Nephron (organoid): ENCODE measurements at regions not wholly inside any gene's neighbourhood (a gene's known extent, or its start where the extent isn't known, plus 50 kb on each side); places are given as distances from the start of the nearest gene placed in this dataset.
A peak's percentile ranks its signal among the peaks of the same experiment; 100 is the strongest.
"Not testable (repeated sequence)": the region's sequence is repeated elsewhere in the genome, so short reads cannot be mapped to it uniquely, and the experiment has no call there.

Experiments used
- H3K27ac Mint-ChIP-seq, 3 experiments: 2 replicates each; pipeline ENCODE4 v1.8.0; 2020; ENCODE audit warnings: mixed read lengths in 3 of 3, mild to moderate bottlenecking in 2 of 3, moderate library complexity in 1 of 3
- H3K27me3 Mint-ChIP-seq: 2 replicates; pipeline ENCODE4 v1.8.0; 2021; ENCODE audit warnings: low read depth, mild to moderate bottlenecking, moderate library complexity, mixed read lengths
- H3K36me3 Mint-ChIP-seq: 2 replicates; pipeline ENCODE4 v1.8.0; 2020; ENCODE audit warnings: low read depth, mixed read lengths
- H3K4me1 Mint-ChIP-seq: 2 replicates; pipeline ENCODE4 v1.8.0; 2020; ENCODE audit warnings: mixed read lengths
- H3K4me3 Mint-ChIP-seq, 3 experiments: 2 replicates each; pipeline ENCODE4 v1.8.0; 2020; ENCODE audit warnings: mild to moderate bottlenecking in 3 of 3, mixed read lengths in 3 of 3, moderate library complexity in 2 of 3
- H3K9me3 Mint-ChIP-seq: 2 replicates; pipeline ENCODE4 v1.8.0; 2020; ENCODE audit warnings: mixed read lengths
- TF ChIP-seq, protein P1 (sequence below), 3 experiments: fragments of 200-600 bp; sonication (generic); IDR thresholded peaks; one replicate each; pipeline ENCODE4 v1.5.0; 2021; ENCODE audit warnings: antibody characterized with exemption in 3 of 3; ENCODE audit not compliant: unreplicated experiment in 3 of 3

DNA sequence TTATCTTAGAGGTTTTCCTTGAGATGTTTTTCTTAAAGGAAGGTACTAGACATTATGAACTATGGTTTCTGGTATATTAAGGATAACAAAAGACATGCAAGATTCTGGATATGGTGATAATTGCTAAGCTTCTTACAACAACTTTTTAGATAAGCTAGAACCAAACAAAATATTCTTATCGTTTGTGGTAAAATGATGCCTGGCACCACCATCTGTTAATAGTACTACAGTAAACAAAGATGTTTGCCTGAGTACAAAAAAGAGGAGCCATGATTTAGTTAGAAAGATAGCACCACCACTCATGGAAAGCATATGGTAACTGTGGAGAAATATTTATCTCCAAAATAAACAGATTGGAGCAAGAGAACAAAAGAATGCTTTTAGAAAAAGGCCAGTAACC, 747.3 kb downstream of the COL12A1 start:
- Mint-ChIP-seq H3K4me1 (no peaks in the 10 kb centered on the region), H3K4me3 (no peak overlapping the region), H3K27me3 (no peaks in the 10 kb centered on the region), H3K27ac (no peak overlapping the region), H3K9me3 (peaks cover 14% of the 10 kb centered on the region), H3K36me3 (no peaks in the 10 kb centered on the region)
- TF ChIP-seq, protein P1, sequence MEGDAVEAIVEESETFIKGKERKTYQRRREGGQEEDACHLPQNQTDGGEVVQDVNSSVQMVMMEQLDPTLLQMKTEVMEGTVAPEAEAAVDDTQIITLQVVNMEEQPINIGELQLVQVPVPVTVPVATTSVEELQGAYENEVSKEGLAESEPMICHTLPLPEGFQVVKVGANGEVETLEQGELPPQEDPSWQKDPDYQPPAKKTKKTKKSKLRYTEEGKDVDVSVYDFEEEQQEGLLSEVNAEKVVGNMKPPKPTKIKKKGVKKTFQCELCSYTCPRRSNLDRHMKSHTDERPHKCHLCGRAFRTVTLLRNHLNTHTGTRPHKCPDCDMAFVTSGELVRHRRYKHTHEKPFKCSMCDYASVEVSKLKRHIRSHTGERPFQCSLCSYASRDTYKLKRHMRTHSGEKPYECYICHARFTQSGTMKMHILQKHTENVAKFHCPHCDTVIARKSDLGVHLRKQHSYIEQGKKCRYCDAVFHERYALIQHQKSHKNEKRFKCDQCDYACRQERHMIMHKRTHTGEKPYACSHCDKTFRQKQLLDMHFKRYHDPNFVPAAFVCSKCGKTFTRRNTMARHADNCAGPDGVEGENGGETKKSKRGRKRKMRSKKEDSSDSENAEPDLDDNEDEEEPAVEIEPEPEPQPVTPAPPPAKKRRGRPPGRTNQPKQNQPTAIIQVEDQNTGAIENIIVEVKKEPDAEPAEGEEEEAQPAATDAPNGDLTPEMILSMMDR (IDR thresholded peaks at IDR 0.05; ENCODE audit: unreplicated experiment in 3 of 3), result no peak

DNA sequence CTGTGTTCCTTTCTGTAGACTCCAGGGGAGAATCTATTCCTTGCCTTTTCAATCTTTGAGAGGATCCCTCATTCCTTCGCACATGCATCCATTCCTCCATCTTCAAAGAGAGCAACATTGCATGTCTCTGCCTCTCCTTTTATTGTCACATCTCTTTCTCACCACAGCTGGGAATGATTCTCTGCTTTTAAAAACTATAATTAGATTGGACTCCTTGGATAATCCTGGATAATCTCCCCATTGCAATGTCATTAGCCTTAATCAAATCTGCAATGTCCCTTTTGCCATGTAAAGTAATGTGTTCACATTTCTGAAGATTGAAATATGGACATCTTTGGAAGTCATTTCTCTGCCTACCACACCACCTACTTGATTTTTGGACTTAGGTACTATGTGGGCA, 750.1 kb downstream of the COL12A1 start:
- Mint-ChIP-seq H3K4me1 (no peaks in the 10 kb centered on the region), H3K27me3 (no peaks in the 10 kb centered on the region), H3K27ac (no peak overlapping the region), H3K36me3 (no peaks in the 10 kb centered on the region), H3K9me3 (peaks cover under 1% of the 10 kb centered on the region), H3K4me3 (no peak overlapping the region)
- TF ChIP-seq, protein P1 (IDR thresholded peaks at IDR 0.05; ENCODE audit: unreplicated experiment in 3 of 3), result no peak

DNA sequence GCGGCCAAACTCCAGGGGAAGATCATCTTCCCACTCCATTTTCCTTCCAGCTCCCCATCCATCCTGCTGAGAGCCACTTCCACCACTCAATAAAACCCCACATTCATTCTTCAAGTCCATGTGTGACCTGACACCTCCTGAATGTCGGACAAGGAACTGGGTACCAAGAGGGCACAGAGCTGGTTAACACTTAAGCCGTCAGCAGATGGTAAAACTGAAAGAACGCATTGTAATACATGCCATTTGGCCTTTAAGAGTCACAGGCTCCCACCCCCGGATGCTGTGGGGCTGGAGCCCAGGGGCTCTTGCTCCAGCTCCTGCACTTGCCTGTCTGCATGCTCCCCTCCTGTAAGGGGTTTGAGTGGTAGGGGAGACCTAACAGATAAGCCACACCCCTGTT, 753.9 kb downstream of the COL12A1 start:
- TF ChIP-seq, protein P1 (IDR thresholded peaks at IDR 0.05; ENCODE audit: unreplicated experiment in 3 of 3), result no peak
- Mint-ChIP-seq H3K27me3 (no peaks in the 10 kb centered on the region), H3K4me3 (no peak overlapping the region), H3K9me3 (no peaks in the 10 kb centered on the region), H3K4me1 (no peaks in the 10 kb centered on the region), H3K36me3 (no peaks in the 10 kb centered on the region), H3K27ac (no peak overlapping the region)

DNA sequence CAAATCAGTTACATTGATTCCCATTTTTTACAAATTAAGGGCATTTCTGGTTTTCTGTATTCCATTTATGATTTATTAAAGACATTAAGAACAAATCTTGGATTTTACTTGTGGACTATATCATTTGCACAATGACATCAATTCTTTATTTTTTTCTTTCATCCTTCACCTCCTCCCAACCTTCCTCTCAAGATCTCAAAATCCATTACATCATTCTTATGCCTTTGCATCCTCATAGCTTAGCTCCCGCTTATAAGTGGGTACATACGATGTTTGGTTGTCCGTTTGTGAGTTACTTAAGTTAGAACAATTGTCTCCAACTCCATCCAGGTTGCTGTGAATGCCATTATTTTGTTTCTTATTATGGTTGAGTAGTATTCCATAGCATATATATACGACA, 752.8 kb downstream of the CD109 start:
- Mint-ChIP-seq H3K9me3 (no peaks in the 10 kb centered on the region), H3K27ac (no peak overlapping the region), H3K4me1 (no peaks in the 10 kb centered on the region), H3K4me3 (no peak overlapping the region), H3K27me3 (no peaks in the 10 kb centered on the region), H3K36me3 (no peaks in the 10 kb centered on the region)
- TF ChIP-seq, protein P1 (IDR thresholded peaks at IDR 0.05; ENCODE audit: unreplicated experiment in 3 of 3), result no peak

DNA sequence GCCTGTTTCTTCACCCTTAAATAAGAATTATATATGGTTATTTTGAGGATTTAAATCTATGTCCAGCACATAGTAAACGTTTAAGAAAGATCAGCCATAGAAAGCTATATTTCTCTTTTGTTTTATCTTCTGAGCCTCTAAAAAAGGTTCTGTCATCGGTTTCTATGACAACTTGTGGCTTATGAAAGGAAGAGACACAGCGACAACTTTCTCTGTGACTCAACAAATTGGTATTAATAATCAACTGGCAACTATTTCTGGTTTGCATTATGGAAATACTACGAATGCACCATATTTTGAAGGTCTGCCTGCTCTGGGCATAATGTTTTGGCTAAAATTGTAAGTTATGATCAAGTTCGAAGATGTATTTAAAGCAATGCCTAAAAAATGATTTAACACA, 751.0 kb downstream of the CD109 start:
- H3K36me3 Mint-ChIP-seq, result no peaks in the 10 kb centered on the region
- TF ChIP-seq, protein P1 (IDR thresholded peaks at IDR 0.05; ENCODE audit: unreplicated experiment in 3 of 3), result no peak
- no peaks in the 10 kb centered on the region for H3K27me3 Mint-ChIP-seq
- no peaks in the 10 kb centered on the region for H3K4me1 Mint-ChIP-seq
- H3K9me3 Mint-ChIP-seq, result no peaks in the 10 kb centered on the region
- H3K27ac Mint-ChIP-seq, result no peak overlapping the region
- H3K4me3 Mint-ChIP-seq, result no peak overlapping the region

DNA sequence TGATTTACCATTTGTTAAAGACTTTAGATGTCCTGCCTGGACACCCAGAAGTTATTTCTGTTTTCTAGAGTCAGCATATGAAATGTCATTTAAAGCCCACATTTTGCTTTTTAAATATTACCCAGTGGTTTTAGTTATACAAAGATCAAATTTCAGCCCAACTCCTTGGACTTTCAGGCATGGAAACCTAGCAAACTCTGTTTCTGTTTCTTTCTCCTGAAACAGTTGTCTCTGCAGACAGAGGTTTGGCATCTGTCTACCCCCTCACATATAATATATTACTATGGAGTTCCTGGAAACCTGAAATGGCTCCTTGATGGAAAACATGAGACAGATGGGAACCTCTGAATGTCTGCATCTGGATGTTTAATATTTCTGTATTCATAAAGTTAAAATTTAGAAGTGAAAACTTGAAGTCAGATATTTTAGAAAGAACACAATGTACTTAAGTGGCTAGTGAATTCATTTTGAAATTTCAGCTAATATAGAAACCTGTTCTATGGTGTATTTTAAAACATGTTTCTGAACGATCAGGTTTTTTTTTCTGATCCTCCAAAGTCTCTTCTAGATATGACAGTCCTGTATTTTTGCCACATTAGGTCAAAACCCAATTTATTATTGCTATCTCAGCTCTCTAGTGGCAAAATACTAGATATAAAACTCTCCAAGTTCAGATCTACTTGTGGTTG, 743.3 kb downstream of the CD109 start:
- Mint-ChIP-seq H3K4me3 (no peak overlapping the region), H3K27ac (peak overlapping the region; percentile 22 to 54 (median 34)), H3K9me3 (peaks cover 3% of the 10 kb centered on the region), H3K27me3 (no peaks in the 10 kb centered on the region), H3K36me3 (no peaks in the 10 kb centered on the region), H3K4me1 (peaks cover 5% of the 10 kb centered on the region)
- TF ChIP-seq, protein P1 (IDR thresholded peaks at IDR 0.05; ENCODE audit: unreplicated experiment in 3 of 3), result no peak

DNA sequence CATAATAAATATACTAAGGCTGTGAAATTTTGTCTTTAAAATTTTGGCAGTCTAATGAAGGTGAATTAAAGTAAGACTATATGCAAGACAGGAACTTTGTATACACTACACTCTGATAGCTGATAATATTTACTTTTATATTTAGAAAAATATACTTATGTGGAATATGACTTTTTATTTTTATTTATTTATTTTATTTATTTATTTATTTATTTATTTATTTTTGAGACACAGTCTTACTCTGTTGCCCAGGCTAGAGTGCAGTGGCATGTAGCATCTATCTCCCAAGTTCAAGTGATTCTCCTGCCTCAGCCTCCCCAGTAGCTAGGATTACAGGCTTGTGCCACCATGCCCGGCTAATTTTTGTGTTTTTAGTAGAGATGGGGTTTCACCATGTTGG, 742.4 kb downstream of the CD109 start:
- H3K27ac Mint-ChIP-seq, H3K36me3 Mint-ChIP-seq, H3K9me3 Mint-ChIP-seq, H3K4me3 Mint-ChIP-seq, H3K27me3 Mint-ChIP-seq: not testable (repeated sequence)
- peaks cover 14% of the 10 kb centered on the region for H3K4me1 Mint-ChIP-seq
